OCI-LY1 (cell line): ENCODE measurements at regions not wholly inside any gene's neighbourhood (a gene's known extent, or its start where the extent isn't known, plus 50 kb on each side); places are given as distances from the start of the nearest gene placed in this dataset.

Experiments
- H2AFZ ChIP-seq: fragments of 200-600 bp; sonication (generic), shearing (Covaris generic); 2 replicates; pipeline ENCODE4 v1.6.0; 2014; ENCODE audit warnings: antibody characterized with exemption, mild to moderate bottlenecking, low read length
- H3F3A ChIP-seq: fragments of 200-600 bp; sonication (generic), shearing (Covaris generic); 2 replicates; pipeline ENCODE4 v1.6.0; 2014; ENCODE audit warnings: mild to moderate bottlenecking, antibody characterized with exemption, low read length, moderate library complexity; ENCODE audit not compliant: insufficient read depth
- H3K27ac ChIP-seq: fragments of 200-600 bp; sonication (generic); 2 replicates; pipeline ENCODE4 v1.5.1; 2014; ENCODE audit warnings: low read length, mixed run types, mild to moderate bottlenecking, low read depth; ENCODE audit not compliant: poor library complexity, severe bottlenecking
- H3K27me3 ChIP-seq: fragments of 200-600 bp; sonication (generic); 2 replicates; pipeline ENCODE4 v1.6.0; 2014; ENCODE audit warnings: antibody characterized with exemption, mild to moderate bottlenecking, low read length, moderate library complexity; ENCODE audit not compliant: insufficient read depth
- H3K36me3 ChIP-seq: fragments of 200-600 bp; sonication (generic); 2 replicates; pipeline ENCODE4 v1.6.1; 2014; ENCODE audit warnings: mild to moderate bottlenecking, antibody characterized with exemption, low read length, moderate library complexity, mixed read lengths; ENCODE audit not compliant: insufficient read depth
- H3K4me1 ChIP-seq: fragments of 200-600 bp; sonication (generic); 2 replicates; pipeline ENCODE4 v1.5.1; 2014; ENCODE audit warnings: mild to moderate bottlenecking, low read length, moderate library complexity; ENCODE audit not compliant: insufficient read depth, severe bottlenecking
- H3K4me2 ChIP-seq: fragments of 200-600 bp; sonication (generic), shearing (Covaris generic); 2 replicates; pipeline ENCODE4 v1.6.1; 2014; ENCODE audit warnings: low read length
- H3K4me3 ChIP-seq: fragments of 200-600 bp; sonication (generic); 2 replicates; pipeline ENCODE4 v1.5.1; 2014; ENCODE audit warnings: low read length, low read depth, mild to moderate bottlenecking, mixed read lengths; ENCODE audit not compliant: poor library complexity, severe bottlenecking
- H3K79me2 ChIP-seq: fragments of 200-600 bp; shearing (Covaris generic); 2 replicates; pipeline ENCODE4 v1.6.1; 2016; ENCODE audit warnings: mixed run types, low read length, mixed read lengths; ENCODE audit not compliant: insufficient read depth
- H3K9ac ChIP-seq: fragments of 200-600 bp; sonication (generic), shearing (Covaris generic); 2 replicates; pipeline ENCODE4 v1.6.1; 2014; ENCODE audit warnings: mild to moderate bottlenecking, low read length, mixed read lengths
- H3K9me2 ChIP-seq: fragments of 200-600 bp; sonication (generic), shearing (Covaris generic); 2 replicates; pipeline ENCODE4 v1.6.1; 2014; ENCODE audit warnings: low read depth, mild to moderate bottlenecking, low read length, mixed read lengths
- H3K9me3 ChIP-seq: fragments of 200-600 bp; shearing (Covaris generic); 2 replicates; pipeline ENCODE4 v1.6.1; 2014; ENCODE audit warnings: low read length, mixed read lengths
- H4K20me1 ChIP-seq: fragments of 200-600 bp; sonication (generic), shearing (Covaris generic); 2 replicates; pipeline ENCODE4 v1.6.0; 2016; ENCODE audit warnings: mild to moderate bottlenecking, low read length; ENCODE audit not compliant: insufficient read depth
- CTCF ChIP-seq: fragments of 200-600 bp; sonication (generic), shearing (Covaris generic); IDR thresholded peaks from 2 replicates; pipeline ENCODE4 v1.5.1; 2017; ENCODE audit warnings: mild to moderate bottlenecking, antibody characterized with exemption, low read length, moderate library complexity, mixed read lengths
- EZH2 ChIP-seq: fragments of 200-600 bp; sonication (generic), shearing (Covaris generic); IDR thresholded peaks from 2 replicates; pipeline ENCODE4 v1.8.0; 2017; ENCODE audit warnings: borderline replicate concordance, mixed run types, mild to moderate bottlenecking, antibody characterized with exemption, low read length, moderate library complexity, mixed read lengths

- Histone ChIP-seq H3F3A (no peaks in the 10 kb centered on the region), H3K9me3 (no peaks in the 10 kb centered on the region), H4K20me1 (no peaks in the 10 kb centered on the region), H3K36me3 (no peaks in the 10 kb centered on the region), H2AFZ (no peak overlapping the region), H3K27me3 (no peaks in the 10 kb centered on the region), H3K4me3 (no peak overlapping the region), H3K9ac (no peak overlapping the region), H3K27ac (no peak overlapping the region), H3K4me1 (no peaks in the 10 kb centered on the region), H3K79me2 (no peaks in the 10 kb centered on the region), H3K4me2 (no peak overlapping the region), H3K9me2 (no peaks in the 10 kb centered on the region)
- TF ChIP-seq CTCF: no peak
- no peak for TF ChIP-seq EZH2
Observed at GRCh38 chr10:125535559-125535958, 147.4 kb downstream of the TEX36 start.

GRCh38 chr10:125534515-125534914, 148.4 kb downstream of the TEX36 start:
- no peaks in the 10 kb centered on the region for H3K4me1 ChIP-seq
- no peaks in the 10 kb centered on the region for H3K79me2 ChIP-seq
- H3K9ac ChIP-seq: no peak overlapping the region
- no peaks in the 10 kb centered on the region for H3F3A ChIP-seq
- no peak overlapping the region for H2AFZ ChIP-seq
- no peak overlapping the region for H3K27ac ChIP-seq
- no peaks in the 10 kb centered on the region for H4K20me1 ChIP-seq
- H3K9me3 ChIP-seq: no peaks in the 10 kb centered on the region
- no peak overlapping the region for H3K4me3 ChIP-seq
- no peaks in the 10 kb centered on the region for H3K36me3 ChIP-seq
- no peaks in the 10 kb centered on the region for H3K9me2 ChIP-seq
- TF ChIP-seq EZH2 (no peak), CTCF (no peak)
- H3K4me2 ChIP-seq: no peak overlapping the region
- H3K27me3 ChIP-seq: no peaks in the 10 kb centered on the region

GRCh38 chr10:125533866-125534265, 149.1 kb downstream of the TEX36 start:
- no peaks in the 10 kb centered on the region for H4K20me1 ChIP-seq
- TF ChIP-seq EZH2 (no peak), CTCF (no peak)
- H3K36me3 ChIP-seq: no peaks in the 10 kb centered on the region
- no peak overlapping the region for H2AFZ ChIP-seq
- no peaks in the 10 kb centered on the region for H3K27me3 ChIP-seq
- no peaks in the 10 kb centered on the region for H3K79me2 ChIP-seq
- H3K9me3 ChIP-seq: no peaks in the 10 kb centered on the region
- H3K27ac ChIP-seq: no peak overlapping the region
- H3K4me1 ChIP-seq: no peaks in the 10 kb centered on the region
- H3F3A ChIP-seq: no peaks in the 10 kb centered on the region
- no peak overlapping the region for H3K4me3 ChIP-seq
- H3K9me2 ChIP-seq: no peaks in the 10 kb centered on the region
- H3K9ac ChIP-seq: no peak overlapping the region
- no peak overlapping the region for H3K4me2 ChIP-seq
